GM13976 (cell line): ENCODE measurements at regions not wholly inside any gene's neighbourhood (a gene's known extent, or its start where the extent isn't known, plus 50 kb on each side); places are given as distances from the start of the nearest gene placed in this dataset.

Source experiments
- DNase-seq: peaks from one replicate; pipeline ENCODE4 v3.0.0; 2012; ENCODE audit warnings: low spot score
- in situ Hi-C: fragments of 300-500 bp; cut with MboI; formaldehyde crosslinking; loops from one replicate; pipeline ENCODE4 v1.12.0; 2022; ENCODE audit warnings: low sequenced_read_pairs, mixed read lengths, inconsistent platforms; ENCODE audit not compliant: unreplicated experiment
- TF ChIP-seq, protein P1 (sequence below): IDR thresholded peaks from 2 replicates; pipeline ENCODE4 v1.5.1; 2012; ENCODE audit warnings: borderline replicate concordance, mild to moderate bottlenecking; ENCODE audit not compliant: insufficient read depth; ENCODE audit errors: extremely low read depth, missing control alignments, control extremely low read depth

DNA sequence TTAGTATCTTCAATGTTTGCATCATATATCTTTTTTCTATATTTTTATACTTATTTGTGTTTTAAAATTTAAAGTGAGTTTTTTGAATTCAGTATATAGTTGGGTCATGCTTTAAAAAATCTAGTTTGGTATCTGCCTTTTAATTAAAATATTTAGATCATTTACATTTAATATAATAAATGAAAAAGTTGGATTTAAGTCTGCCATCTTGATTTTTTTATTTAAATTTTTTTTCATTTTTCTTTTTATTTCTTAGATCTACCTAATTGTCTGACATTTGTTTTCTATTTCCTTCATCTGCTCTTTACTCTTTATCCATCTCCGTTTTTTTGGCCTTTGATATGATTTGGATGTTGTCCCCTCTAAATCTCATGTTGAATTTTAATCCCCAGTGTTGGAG lies 50.0 kb upstream of the N4BP1 start:
- DNase-seq: no peak
- TF ChIP-seq, protein P1, sequence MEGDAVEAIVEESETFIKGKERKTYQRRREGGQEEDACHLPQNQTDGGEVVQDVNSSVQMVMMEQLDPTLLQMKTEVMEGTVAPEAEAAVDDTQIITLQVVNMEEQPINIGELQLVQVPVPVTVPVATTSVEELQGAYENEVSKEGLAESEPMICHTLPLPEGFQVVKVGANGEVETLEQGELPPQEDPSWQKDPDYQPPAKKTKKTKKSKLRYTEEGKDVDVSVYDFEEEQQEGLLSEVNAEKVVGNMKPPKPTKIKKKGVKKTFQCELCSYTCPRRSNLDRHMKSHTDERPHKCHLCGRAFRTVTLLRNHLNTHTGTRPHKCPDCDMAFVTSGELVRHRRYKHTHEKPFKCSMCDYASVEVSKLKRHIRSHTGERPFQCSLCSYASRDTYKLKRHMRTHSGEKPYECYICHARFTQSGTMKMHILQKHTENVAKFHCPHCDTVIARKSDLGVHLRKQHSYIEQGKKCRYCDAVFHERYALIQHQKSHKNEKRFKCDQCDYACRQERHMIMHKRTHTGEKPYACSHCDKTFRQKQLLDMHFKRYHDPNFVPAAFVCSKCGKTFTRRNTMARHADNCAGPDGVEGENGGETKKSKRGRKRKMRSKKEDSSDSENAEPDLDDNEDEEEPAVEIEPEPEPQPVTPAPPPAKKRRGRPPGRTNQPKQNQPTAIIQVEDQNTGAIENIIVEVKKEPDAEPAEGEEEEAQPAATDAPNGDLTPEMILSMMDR: no peak

More for the DNA sequence above, 50.0 kb upstream of the N4BP1 start:
- in situ Hi-C loops: no loop called here
